ENCODE measurements at regions not wholly inside any gene's neighbourhood (a gene's known extent, or its start where the extent isn't known, plus 50 kb on each side); places are given as distances from the start of the nearest gene placed in this dataset.

DNA sequence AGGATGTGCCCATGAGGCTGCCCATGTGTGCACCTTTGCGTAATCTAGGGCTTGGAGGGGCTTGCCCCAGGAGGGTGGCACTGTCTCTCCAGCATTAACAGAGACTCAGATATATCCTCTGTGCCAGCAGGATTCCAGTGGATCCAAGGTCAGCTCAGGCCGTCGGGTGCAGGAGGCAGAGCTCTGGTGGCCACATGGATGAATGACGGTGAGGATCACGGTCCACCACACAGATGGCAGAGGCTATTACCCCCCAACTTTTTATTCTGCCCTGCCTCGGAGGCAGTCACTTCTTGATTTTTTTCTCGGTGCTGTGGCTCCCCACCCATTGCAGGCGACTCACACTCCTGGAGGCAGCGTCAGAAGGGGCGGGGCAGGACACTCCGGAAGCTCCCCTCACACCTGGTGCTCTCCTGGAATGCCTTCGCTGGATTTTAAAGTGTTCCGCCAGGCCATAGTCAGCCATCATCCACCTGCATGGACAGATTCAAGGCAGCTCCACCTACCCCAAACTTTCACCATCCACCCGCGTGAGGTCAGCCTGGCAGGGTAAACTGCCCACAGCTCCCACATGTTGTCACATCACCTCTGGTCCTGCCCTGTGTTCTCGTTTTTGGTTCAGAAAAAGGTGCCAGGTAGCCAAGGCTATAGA lies 602.9 kb upstream of the RAB6C start:
- TF ChIP-seq, protein P1, sequence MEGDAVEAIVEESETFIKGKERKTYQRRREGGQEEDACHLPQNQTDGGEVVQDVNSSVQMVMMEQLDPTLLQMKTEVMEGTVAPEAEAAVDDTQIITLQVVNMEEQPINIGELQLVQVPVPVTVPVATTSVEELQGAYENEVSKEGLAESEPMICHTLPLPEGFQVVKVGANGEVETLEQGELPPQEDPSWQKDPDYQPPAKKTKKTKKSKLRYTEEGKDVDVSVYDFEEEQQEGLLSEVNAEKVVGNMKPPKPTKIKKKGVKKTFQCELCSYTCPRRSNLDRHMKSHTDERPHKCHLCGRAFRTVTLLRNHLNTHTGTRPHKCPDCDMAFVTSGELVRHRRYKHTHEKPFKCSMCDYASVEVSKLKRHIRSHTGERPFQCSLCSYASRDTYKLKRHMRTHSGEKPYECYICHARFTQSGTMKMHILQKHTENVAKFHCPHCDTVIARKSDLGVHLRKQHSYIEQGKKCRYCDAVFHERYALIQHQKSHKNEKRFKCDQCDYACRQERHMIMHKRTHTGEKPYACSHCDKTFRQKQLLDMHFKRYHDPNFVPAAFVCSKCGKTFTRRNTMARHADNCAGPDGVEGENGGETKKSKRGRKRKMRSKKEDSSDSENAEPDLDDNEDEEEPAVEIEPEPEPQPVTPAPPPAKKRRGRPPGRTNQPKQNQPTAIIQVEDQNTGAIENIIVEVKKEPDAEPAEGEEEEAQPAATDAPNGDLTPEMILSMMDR (IDR thresholded peaks at IDR 0.05; ENCODE audit: low read depth, low read length, missing control alignments), result no peak
- no peak overlapping the region for H3K4me3 ChIP-seq (replicated peaks; ENCODE audit: low read depth, low read length)
- no peak for DNase-seq (ENCODE audit: extremely low read depth, low read depth)

DNA sequence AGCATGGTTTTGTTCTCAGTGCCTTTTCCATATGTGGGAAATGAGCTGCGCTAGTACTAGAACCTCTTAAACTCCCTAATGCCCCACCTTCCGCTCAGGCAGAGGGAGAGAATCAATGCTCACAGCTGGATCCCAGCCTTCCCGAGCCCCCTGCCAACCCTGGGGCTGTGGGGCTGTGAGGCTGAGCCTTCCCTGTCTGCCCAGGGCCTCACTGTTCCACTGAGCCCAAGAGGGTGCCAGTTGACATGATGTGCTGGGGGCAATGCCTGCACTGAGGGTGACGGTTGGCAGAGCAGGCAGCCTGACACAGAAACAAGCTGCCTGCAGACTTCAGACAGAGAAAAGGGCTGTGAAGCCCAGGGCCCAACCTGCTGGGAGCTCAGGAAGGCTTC lies 602.4 kb upstream of the RAB6C start:
- no peak overlapping the region for H3K4me3 ChIP-seq (replicated peaks; ENCODE audit: low read depth, low read length)
- TF ChIP-seq, protein P1 (IDR thresholded peaks at IDR 0.05; ENCODE audit: low read depth, low read length, missing control alignments), result no peak

DNA sequence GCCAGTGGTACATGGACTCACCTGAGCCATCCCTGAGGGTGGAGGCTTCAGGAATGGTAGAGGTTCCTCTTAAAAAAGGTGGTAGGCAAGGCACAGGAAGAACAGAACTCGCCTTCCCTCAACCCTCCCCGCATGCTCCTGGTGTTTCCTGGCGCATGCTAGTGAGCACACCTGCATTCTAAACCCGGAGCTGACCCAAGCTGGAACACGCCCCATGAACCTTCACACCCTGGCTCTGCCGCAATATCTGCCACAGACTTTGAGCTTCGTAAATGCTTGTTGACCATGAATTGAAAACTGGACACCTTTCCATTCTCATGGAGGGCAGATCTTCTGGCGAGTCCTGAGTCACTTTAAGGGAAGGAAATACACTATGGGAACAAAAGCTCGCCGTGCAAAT lies 601.3 kb upstream of the RAB6C start:
- no peak overlapping the region for H3K4me3 ChIP-seq (replicated peaks; ENCODE audit: low read depth, low read length)
- TF ChIP-seq, protein P1 (IDR thresholded peaks at IDR 0.05; ENCODE audit: low read depth, low read length, missing control alignments), result no peak
- DNase-seq (ENCODE audit: extremely low read depth, low read depth), result no peak

More for the DNA sequence above, 602.4 kb upstream of the RAB6C start:
- DNase-seq (ENCODE audit: extremely low read depth, low read depth), result no peak

DNA sequence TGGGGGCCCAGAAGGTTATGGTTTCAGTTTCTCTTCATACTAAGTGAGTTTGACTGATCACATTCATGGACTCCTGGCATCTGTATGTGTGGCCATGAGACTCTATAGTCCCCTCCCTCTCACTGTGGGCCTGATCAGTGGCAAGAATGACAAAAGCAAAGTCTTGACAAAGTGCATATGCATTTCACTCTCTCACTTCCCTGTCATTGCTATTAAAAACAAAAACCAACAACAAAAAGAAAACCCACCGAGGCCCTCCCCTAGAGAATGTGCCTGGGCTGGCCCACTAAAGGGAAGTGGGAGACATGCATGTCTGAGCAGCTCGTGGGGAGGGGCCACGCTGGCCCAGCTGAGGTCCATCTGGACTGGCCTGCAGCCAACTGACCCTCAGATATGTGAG lies 600.1 kb upstream of the RAB6C start:
- DNase-seq (ENCODE audit: extremely low read depth, low read depth), result no peak
- TF ChIP-seq, protein P1 (IDR thresholded peaks at IDR 0.05; ENCODE audit: low read depth, low read length, missing control alignments), result no peak
- no peak overlapping the region for H3K4me3 ChIP-seq (replicated peaks; ENCODE audit: low read depth, low read length)

DNA sequence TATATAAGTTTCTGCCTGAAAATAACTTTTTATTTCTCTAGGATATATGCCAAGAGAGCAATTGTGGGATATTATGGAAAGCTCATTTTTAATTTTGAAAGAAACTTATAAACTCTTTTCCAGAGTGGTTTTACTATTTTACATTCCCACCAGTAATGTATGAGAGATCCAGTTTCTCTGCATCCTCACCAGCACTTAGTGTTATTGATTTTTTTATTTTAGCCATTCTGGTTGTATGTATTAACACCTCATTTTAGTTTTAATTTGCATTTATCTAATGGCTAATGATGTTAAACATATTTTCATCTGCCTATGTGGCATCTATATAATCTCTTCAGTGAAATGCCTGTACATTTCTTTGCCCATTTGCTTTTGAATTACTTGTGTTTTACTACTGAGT lies 597.7 kb upstream of the RAB6C start:
- TF ChIP-seq, protein P1 (IDR thresholded peaks at IDR 0.05; ENCODE audit: low read depth, low read length, missing control alignments), result no peak
- DNase-seq (ENCODE audit: extremely low read depth, low read depth), result no peak

DNA sequence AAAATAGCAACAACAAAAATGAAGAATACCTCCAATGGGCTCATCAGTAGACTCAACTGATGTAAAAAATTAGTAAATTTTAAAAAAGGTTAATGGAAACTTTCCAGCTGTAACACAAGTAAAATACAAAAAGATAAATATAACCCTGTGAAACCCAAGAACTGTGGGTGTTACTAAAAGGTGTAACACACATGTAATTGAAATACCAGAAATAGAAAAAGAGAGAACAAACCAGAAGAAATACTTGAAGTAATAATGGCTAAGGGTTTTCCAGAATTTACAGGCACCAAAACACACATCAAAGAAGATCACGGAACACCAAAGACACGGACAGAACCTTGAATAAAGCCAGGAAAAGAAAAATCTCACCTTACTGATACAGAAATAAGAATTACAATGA lies 590.6 kb upstream of the RAB6C start:
- TF ChIP-seq, protein P1 (IDR thresholded peaks at IDR 0.05; ENCODE audit: low read depth, low read length, missing control alignments), result no peak
- no peak overlapping the region for H3K4me3 ChIP-seq (replicated peaks; ENCODE audit: low read depth, low read length)
- no peak for DNase-seq (ENCODE audit: extremely low read depth, low read depth)

More for the DNA sequence above, 597.7 kb upstream of the RAB6C start:
- no peak overlapping the region for H3K4me3 ChIP-seq (replicated peaks; ENCODE audit: low read depth, low read length)

DNA sequence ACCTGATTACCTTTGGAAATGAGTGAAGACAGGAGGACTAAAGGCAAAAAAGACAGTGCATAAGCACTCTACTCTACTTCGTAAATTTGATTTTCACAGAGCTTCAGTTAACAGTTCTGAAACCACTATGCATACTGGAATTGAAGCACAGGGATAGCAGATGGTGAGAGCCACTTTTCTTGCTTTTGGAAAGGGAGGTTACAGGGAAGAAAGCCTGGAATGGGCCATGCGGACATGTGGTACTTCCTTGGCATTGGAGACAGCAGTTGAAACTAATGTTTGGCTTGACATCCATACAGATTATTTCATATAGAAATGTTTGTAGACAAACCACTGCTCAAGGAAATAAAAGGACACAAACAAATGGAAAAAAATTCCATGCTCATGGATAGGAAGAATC lies 585.6 kb upstream of the RAB6C start:
- TF ChIP-seq, protein P1 (IDR thresholded peaks at IDR 0.05; ENCODE audit: low read depth, low read length, missing control alignments), result no peak
- DNase-seq (ENCODE audit: extremely low read depth, low read depth), result no peak
- H3K4me3 ChIP-seq (replicated peaks; ENCODE audit: low read depth, low read length), result no peak overlapping the region
